SK-N-SH (cell line): ENCODE measurements at regions not wholly inside any gene's neighbourhood (a gene's known extent, or its start where the extent isn't known, plus 50 kb on each side); places are given as distances from the start of the nearest gene placed in this dataset.

Experiments used
- CTCF ChIA-PET: fragments of 300-600, 350-600 bp; formaldehyde crosslinking; extraction: SDS; loops from one replicate; lab custom pipeline; 2021; lab: Yijun Ruan, JAX
- POLR2A ChIA-PET: fragments of 350-600 bp; sonication (Branson Sonifier 250); formaldehyde crosslinking; extraction: SDS; loops from one replicate; lab custom pipeline; 2020; ENCODE audit warnings: antibody characterized with exemption, inconsistent platforms; lab: Yijun Ruan, JAX
- DNase-seq: peaks from one replicate; pipeline ENCODE4 v3.0.0; 2012
- H2AFZ ChIP-seq: fragments of 200-600 bp; sonication (generic); 2 replicates; pipeline ENCODE4 v1.8.1; 2016; ENCODE audit warnings: antibody characterized with exemption, mild to moderate bottlenecking, low read depth
- H3F3A ChIP-seq: fragments of 200-600 bp; sonication (generic); replicated peaks from 2 replicates; pipeline ENCODE3; 2016; ENCODE audit warnings: antibody characterized with exemption, mild to moderate bottlenecking; ENCODE audit not compliant: insufficient read depth
- H3K27ac ChIP-seq, 2 experiments: fragments of 200-500 bp in 1 of 2; fragments of 200-600 bp in 1 of 2; sonication (Bioruptor generic) in 1 of 2; sonication (generic), shearing (Covaris generic) in 1 of 2; 2 replicates each; pipeline versions ENCODE4 v1.5.1 to v1.6.1; 2014 to 2016; ENCODE audit warnings: low read depth in 2 of 2, inconsistent platforms in 1 of 2, low read length in 1 of 2, mild to moderate bottlenecking in 1 of 2, mixed read lengths in 1 of 2
- H3K27me3 ChIP-seq: fragments of 200-600 bp; sonication (generic), shearing (Covaris generic); 2 replicates; pipeline ENCODE4 v1.6.1; 2016; ENCODE audit warnings: mixed run types; ENCODE audit not compliant: insufficient read depth
- H3K36me3 ChIP-seq, 2 experiments: fragments of 200-500 bp in 1 of 2; fragments of 200-600 bp in 1 of 2; sonication (Bioruptor generic) in 1 of 2; sonication (generic) in 1 of 2; replicated peaks in 1 of 2; 2 replicates each; pipeline versions ENCODE3 to v1.5.1; 2014 to 2016; ENCODE audit warnings: low read length in 1 of 2, mild to moderate bottlenecking in 1 of 2; ENCODE audit not compliant: insufficient read depth in 2 of 2, control insufficient read depth in 1 of 2
- H3K4me1 ChIP-seq, 2 experiments: fragments of 200-500 bp in 1 of 2; fragments of 200-600 bp in 1 of 2; sonication (Bioruptor generic) in 1 of 2; sonication (generic), shearing (Covaris generic) in 1 of 2; 2 replicates each; pipeline versions ENCODE4 v1.5.1 to v1.6.1; 2014 to 2016; ENCODE audit warnings: low read depth in 1 of 2, low read length in 1 of 2, mixed run types in 1 of 2; ENCODE audit not compliant: insufficient read depth in 2 of 2, control insufficient read depth in 1 of 2
- H3K4me2 ChIP-seq: fragments of 200-600 bp; sonication (generic), shearing (Covaris generic); 2 replicates; pipeline ENCODE4 v1.6.1; 2017; ENCODE audit warnings: mixed run types
- H3K4me3 ChIP-seq, 2 experiments: fragments of 200-500 bp in 1 of 2; fragments of 200-600 bp in 1 of 2; sonication (Bioruptor generic) in 1 of 2; sonication (generic), shearing (Covaris generic) in 1 of 2; 2 replicates each; pipeline versions ENCODE4 v1.5.1 to v1.8.1; 2014 to 2016; ENCODE audit warnings: low read depth in 2 of 2, inconsistent platforms in 1 of 2, low read length in 1 of 2, mild to moderate bottlenecking in 1 of 2, mixed read lengths in 1 of 2, moderate library complexity in 1 of 2
- H3K79me2 ChIP-seq: fragments of 200-600 bp; sonication (generic); 2 replicates; pipeline ENCODE4 v1.8.1; 2017; ENCODE audit warnings: mild to moderate bottlenecking; ENCODE audit not compliant: insufficient read depth
- H3K9ac ChIP-seq: fragments of 200-600 bp; sonication (generic); 2 replicates; pipeline ENCODE4 v1.6.1; 2017; ENCODE audit warnings: mixed run types
- H3K9me2 ChIP-seq: fragments of 200-600 bp; sonication (generic); 2 replicates; pipeline ENCODE4 v1.6.1; 2017; ENCODE audit warnings: mixed run types
- H3K9me3 ChIP-seq: fragments of 200-600 bp; sonication (generic); 2 replicates; pipeline ENCODE4 v1.6.1; 2017; ENCODE audit warnings: mixed run types, mild to moderate bottlenecking, moderate library complexity
- H4K20me1 ChIP-seq: fragments of 200-600 bp; sonication (generic); 2 replicates; pipeline ENCODE4 v1.6.1; 2017; ENCODE audit warnings: mild to moderate bottlenecking, mixed run types; ENCODE audit not compliant: insufficient read depth
- EP300 ChIP-seq, 2 experiments: IDR thresholded peaks; 2 replicates each; pipeline versions ENCODE4 v1.4.0 to v1.6.1; 2012; ENCODE audit warnings: borderline replicate concordance in 1 of 2, low read depth in 1 of 2, low read length in 1 of 2
- EZH2phosphoT487 ChIP-seq: fragments of 200-600 bp; sonication (generic); IDR thresholded peaks from 2 replicates; pipeline ENCODE4 v1.6.1; 2017; ENCODE audit warnings: low read depth, mixed run types, mild to moderate bottlenecking, antibody characterized with exemption, moderate library complexity, borderline replicate concordance
- GATA2 ChIP-seq: sonication (generic); formaldehyde crosslinking; IDR thresholded peaks from 2 replicates; pipeline ENCODE4 v1.5.0; 2020; ENCODE audit warnings: mild to moderate bottlenecking, missing genetic modification reagents
- JUND ChIP-seq: IDR thresholded peaks from 2 replicates; pipeline ENCODE4 v1.4.0; 2012
- MAX ChIP-seq: IDR thresholded peaks from 2 replicates; pipeline ENCODE4 v1.4.0; 2012; ENCODE audit warnings: low read depth
- NFIC ChIP-seq: IDR thresholded peaks from 2 replicates; pipeline ENCODE4 v1.4.0; 2012; ENCODE audit warnings: borderline replicate concordance
- NRF1 ChIP-seq: IDR thresholded peaks from 2 replicates; pipeline ENCODE4 v1.6.1; 2012; ENCODE audit warnings: low read depth, mild to moderate bottlenecking, low read length
- POLR2AphosphoS5 ChIP-seq: IDR thresholded peaks from 2 replicates; pipeline ENCODE4 v1.6.1; 2012; ENCODE audit warnings: low read depth, low read length
- RAD21 ChIP-seq: IDR thresholded peaks from 2 replicates; pipeline ENCODE4 v1.6.1; 2012; ENCODE audit warnings: mild to moderate bottlenecking, low read length
- RFX5 ChIP-seq: IDR thresholded peaks from 2 replicates; pipeline ENCODE4 v1.6.1; 2012; ENCODE audit warnings: mild to moderate bottlenecking, improper control_type of control experiment, low read length
- RXRA ChIP-seq: IDR thresholded peaks from 2 replicates; pipeline ENCODE4 v1.4.0; 2012; ENCODE audit warnings: low read depth, mild to moderate bottlenecking, borderline replicate concordance
- SIN3A ChIP-seq: IDR thresholded peaks from 2 replicates; pipeline ENCODE4 v1.6.1; 2012; ENCODE audit warnings: low read depth, mild to moderate bottlenecking, low read length, moderate library complexity, borderline replicate concordance
- SMC3 ChIP-seq: IDR thresholded peaks from 2 replicates; pipeline ENCODE4 v1.6.1; 2012; ENCODE audit warnings: low read depth, low read length, improper control_type of control experiment
- TCF12 ChIP-seq: IDR thresholded peaks from 2 replicates; pipeline ENCODE4 v1.4.0; 2012
- WGBS: methylation state at CpG from one replicate; pipeline ENCODE4 v1.1.6; 2017; ENCODE audit warnings: low lambda C conversion rate; 5-methylcytosine and 5-hydroxymethylcytosine counted together
- TF ChIP-seq, protein P1 (sequence below): fragments of 150-350 bp; IDR thresholded peaks from 2 replicates; pipeline ENCODE4 v1.6.1; 2016; ENCODE audit warnings: mild to moderate bottlenecking, low read depth, low read length
- TF ChIP-seq, protein P2 (sequence below): fragments of 150-350 bp; IDR thresholded peaks from 2 replicates; pipeline ENCODE4 v1.6.1; 2017; ENCODE audit warnings: antibody characterized with exemption, low read length, low read depth, borderline replicate concordance
- TF ChIP-seq, protein P3 (sequence below): IDR thresholded peaks from 2 replicates; pipeline ENCODE4 v1.4.0; 2012; ENCODE audit warnings: low read depth, borderline replicate concordance

- 83% methylated on average over 8 of the region's 8 CpGs for WGBS
- POLR2A ChIA-PET = no interaction called here
- TF ChIP-seq RXRA (no peak), RAD21 (no peak), MAX (no peak), JUND (no peak), POLR2AphosphoS5 (no peak), NRF1 (no peak), RFX5 (no peak), EZH2phosphoT487 (no peak), NFIC (no peak), EP300 (IDR thresholded peaks at IDR 0.05; ENCODE audit: borderline replicate concordance in 1 of 2, low read depth in 1 of 2, low read length in 1 of 2) (no peak), GATA2 (no peak)
- TF ChIP-seq, protein P1, sequence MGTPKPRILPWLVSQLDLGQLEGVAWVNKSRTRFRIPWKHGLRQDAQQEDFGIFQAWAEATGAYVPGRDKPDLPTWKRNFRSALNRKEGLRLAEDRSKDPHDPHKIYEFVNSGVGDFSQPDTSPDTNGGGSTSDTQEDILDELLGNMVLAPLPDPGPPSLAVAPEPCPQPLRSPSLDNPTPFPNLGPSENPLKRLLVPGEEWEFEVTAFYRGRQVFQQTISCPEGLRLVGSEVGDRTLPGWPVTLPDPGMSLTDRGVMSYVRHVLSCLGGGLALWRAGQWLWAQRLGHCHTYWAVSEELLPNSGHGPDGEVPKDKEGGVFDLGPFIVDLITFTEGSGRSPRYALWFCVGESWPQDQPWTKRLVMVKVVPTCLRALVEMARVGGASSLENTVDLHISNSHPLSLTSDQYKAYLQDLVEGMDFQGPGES = no peak
- TF ChIP-seq, protein P2, sequence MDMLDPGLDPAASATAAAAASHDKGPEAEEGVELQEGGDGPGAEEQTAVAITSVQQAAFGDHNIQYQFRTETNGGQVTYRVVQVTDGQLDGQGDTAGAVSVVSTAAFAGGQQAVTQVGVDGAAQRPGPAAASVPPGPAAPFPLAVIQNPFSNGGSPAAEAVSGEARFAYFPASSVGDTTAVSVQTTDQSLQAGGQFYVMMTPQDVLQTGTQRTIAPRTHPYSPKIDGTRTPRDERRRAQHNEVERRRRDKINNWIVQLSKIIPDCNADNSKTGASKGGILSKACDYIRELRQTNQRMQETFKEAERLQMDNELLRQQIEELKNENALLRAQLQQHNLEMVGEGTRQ = no peak
- H3K9me3 ChIP-seq = no peaks in the 10 kb centered on the region
- H3K4me2 ChIP-seq = no peak overlapping the region
- no peaks in the 10 kb centered on the region for H3K36me3 ChIP-seq
- H3F3A ChIP-seq = no peaks in the 10 kb centered on the region
- no peaks in the 10 kb centered on the region for H3K9me2 ChIP-seq
- H4K20me1 ChIP-seq = no peaks in the 10 kb centered on the region
- no peak overlapping the region for H3K4me3 ChIP-seq
- H2AFZ ChIP-seq = no peak overlapping the region
- CTCF ChIA-PET = interaction anchor here (1.5 kb wide), 1 partner anchor 9 kb away, joined by 6 read pairs; no protein-coding TSS in a partner anchor
- H3K27me3 ChIP-seq = no peaks in the 10 kb centered on the region
- DNase-seq = no peak
- H3K9ac ChIP-seq = no peak overlapping the region
- no peaks in the 10 kb centered on the region for H3K4me1 ChIP-seq
- H3K79me2 ChIP-seq = no peaks in the 10 kb centered on the region
- no peak overlapping the region for H3K27ac ChIP-seq
Observed at GRCh38 chr7:46982928-46983327, 599.0 kb downstream of the TNS3 start.

GRCh38 chr7:46979439-46979838, 602.5 kb downstream of the TNS3 start:
- Histone ChIP-seq H3K27me3 (no peaks in the 10 kb centered on the region), H3K4me1 (no peaks in the 10 kb centered on the region), H3K36me3 (no peaks in the 10 kb centered on the region), H3F3A (no peaks in the 10 kb centered on the region), H3K4me3 (no peak overlapping the region), H2AFZ (no peak overlapping the region), H3K79me2 (no peaks in the 10 kb centered on the region), H3K9ac (no peak overlapping the region), H3K9me3 (no peaks in the 10 kb centered on the region), H4K20me1 (no peaks in the 10 kb centered on the region), H3K4me2 (no peak overlapping the region), H3K27ac (no peak overlapping the region), H3K9me2 (no peaks in the 10 kb centered on the region)
- TF ChIP-seq SMC3 (no peak), TCF12 (no peak), SIN3A (no peak), NFIC (no peak), RFX5 (no peak)
- TF ChIP-seq, protein P2 = no peak
- TF ChIP-seq, protein P3, sequence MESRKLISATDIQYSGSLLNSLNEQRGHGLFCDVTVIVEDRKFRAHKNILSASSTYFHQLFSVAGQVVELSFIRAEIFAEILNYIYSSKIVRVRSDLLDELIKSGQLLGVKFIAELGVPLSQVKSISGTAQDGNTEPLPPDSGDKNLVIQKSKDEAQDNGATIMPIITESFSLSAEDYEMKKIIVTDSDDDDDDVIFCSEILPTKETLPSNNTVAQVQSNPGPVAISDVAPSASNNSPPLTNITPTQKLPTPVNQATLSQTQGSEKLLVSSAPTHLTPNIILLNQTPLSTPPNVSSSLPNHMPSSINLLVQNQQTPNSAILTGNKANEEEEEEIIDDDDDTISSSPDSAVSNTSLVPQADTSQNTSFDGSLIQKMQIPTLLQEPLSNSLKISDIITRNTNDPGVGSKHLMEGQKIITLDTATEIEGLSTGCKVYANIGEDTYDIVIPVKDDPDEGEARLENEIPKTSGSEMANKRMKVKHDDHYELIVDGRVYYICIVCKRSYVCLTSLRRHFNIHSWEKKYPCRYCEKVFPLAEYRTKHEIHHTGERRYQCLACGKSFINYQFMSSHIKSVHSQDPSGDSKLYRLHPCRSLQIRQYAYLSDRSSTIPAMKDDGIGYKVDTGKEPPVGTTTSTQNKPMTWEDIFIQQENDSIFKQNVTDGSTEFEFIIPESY = no peak
- ChIA-PET CTCF (interaction anchor here (0.7 to 1.1 kb wide), 2 partner anchors 109 to 200 kb away, joined by 3 read pairs; no protein-coding TSS in a partner anchor), POLR2A (no interaction called here)
- WGBS = 88% methylated on average over 1 of the region's 1 CpG
- no peak for DNase-seq
